Mesothelial cell of epicardium (in vitro differentiated cells): ENCODE measurements at regions not wholly inside any gene's neighbourhood (a gene's known extent, or its start where the extent isn't known, plus 50 kb on each side); places are given as distances from the start of the nearest gene placed in this dataset.

Experiments used
- DNase-seq, 2 experiments: peaks; one replicate each; pipeline ENCODE4 v3.0.0; 2021; ENCODE audit warnings: low spot score in 2 of 2; ENCODE audit not compliant: unreplicated experiment in 2 of 2
- H3K27ac Mint-ChIP-seq: 2 replicates; pipeline ENCODE4 v1.8.0; 2021; ENCODE audit warnings: mixed read lengths
- H3K27me3 Mint-ChIP-seq: 2 replicates; pipeline ENCODE4 v1.8.0; 2021; ENCODE audit warnings: low read depth, mixed read lengths
- H3K36me3 Mint-ChIP-seq: 2 replicates; pipeline ENCODE4 v1.8.0; 2021; ENCODE audit warnings: mixed read lengths
- H3K4me1 Mint-ChIP-seq: 2 replicates; pipeline ENCODE4 v1.8.0; 2021; ENCODE audit warnings: mixed read lengths
- H3K4me3 Mint-ChIP-seq: 2 replicates; pipeline ENCODE4 v1.8.0; 2021; ENCODE audit warnings: mild to moderate bottlenecking, moderate library complexity, mixed read lengths
- H3K9me3 Mint-ChIP-seq: 2 replicates; pipeline ENCODE4 v1.8.0; 2021; ENCODE audit warnings: mixed read lengths
- TF ChIP-seq, protein P1 (sequence below): fragments of 200-600 bp; sonication (generic); IDR thresholded peaks from one replicate; pipeline ENCODE4 v1.5.0; 2021; ENCODE audit warnings: antibody characterized with exemption; ENCODE audit not compliant: unreplicated experiment

DNA sequence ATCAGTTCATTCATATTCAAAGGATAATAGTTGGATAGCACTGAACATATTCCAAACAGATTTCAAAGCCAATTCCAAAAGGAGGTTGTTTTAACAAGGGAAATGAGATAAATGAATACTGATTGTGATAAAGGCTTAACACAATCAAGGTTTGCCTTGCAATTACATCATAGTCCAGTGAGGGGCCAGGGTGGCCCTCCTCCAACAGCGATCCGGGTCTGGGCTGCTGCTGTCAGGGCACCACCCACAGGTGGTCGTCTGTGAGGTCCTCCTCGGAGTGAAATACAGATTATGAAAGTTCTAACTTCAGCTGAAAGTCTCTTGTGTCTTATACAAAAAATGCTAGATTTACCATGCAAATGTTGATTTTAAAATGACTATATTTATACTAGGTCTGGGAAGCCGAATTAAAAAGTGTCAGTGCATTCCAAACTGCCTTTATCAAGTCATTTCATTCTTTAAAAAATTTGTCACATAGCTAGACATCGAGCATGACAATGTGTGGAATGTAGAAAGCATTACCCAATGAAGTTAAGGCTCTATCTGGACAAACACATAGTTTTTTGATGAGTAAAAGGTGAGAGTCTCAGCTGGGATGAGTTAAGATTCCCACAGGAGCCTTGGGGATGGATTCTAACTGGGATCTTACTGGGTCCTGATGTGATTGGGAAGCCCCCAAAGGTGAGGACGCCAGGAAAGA is 65.9 kb upstream of the SLC22A23 start:
- Mint-ChIP-seq H3K4me1 (peaks cover 64% of the 10 kb centered on the region), H3K27ac (no peak overlapping the region), H3K27me3 (no peaks in the 10 kb centered on the region), H3K36me3 (no peaks in the 10 kb centered on the region), H3K9me3 (no peaks in the 10 kb centered on the region), H3K4me3 (no peak overlapping the region)
- DNase-seq: no peak
- TF ChIP-seq, protein P1, sequence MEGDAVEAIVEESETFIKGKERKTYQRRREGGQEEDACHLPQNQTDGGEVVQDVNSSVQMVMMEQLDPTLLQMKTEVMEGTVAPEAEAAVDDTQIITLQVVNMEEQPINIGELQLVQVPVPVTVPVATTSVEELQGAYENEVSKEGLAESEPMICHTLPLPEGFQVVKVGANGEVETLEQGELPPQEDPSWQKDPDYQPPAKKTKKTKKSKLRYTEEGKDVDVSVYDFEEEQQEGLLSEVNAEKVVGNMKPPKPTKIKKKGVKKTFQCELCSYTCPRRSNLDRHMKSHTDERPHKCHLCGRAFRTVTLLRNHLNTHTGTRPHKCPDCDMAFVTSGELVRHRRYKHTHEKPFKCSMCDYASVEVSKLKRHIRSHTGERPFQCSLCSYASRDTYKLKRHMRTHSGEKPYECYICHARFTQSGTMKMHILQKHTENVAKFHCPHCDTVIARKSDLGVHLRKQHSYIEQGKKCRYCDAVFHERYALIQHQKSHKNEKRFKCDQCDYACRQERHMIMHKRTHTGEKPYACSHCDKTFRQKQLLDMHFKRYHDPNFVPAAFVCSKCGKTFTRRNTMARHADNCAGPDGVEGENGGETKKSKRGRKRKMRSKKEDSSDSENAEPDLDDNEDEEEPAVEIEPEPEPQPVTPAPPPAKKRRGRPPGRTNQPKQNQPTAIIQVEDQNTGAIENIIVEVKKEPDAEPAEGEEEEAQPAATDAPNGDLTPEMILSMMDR: no peak

DNA sequence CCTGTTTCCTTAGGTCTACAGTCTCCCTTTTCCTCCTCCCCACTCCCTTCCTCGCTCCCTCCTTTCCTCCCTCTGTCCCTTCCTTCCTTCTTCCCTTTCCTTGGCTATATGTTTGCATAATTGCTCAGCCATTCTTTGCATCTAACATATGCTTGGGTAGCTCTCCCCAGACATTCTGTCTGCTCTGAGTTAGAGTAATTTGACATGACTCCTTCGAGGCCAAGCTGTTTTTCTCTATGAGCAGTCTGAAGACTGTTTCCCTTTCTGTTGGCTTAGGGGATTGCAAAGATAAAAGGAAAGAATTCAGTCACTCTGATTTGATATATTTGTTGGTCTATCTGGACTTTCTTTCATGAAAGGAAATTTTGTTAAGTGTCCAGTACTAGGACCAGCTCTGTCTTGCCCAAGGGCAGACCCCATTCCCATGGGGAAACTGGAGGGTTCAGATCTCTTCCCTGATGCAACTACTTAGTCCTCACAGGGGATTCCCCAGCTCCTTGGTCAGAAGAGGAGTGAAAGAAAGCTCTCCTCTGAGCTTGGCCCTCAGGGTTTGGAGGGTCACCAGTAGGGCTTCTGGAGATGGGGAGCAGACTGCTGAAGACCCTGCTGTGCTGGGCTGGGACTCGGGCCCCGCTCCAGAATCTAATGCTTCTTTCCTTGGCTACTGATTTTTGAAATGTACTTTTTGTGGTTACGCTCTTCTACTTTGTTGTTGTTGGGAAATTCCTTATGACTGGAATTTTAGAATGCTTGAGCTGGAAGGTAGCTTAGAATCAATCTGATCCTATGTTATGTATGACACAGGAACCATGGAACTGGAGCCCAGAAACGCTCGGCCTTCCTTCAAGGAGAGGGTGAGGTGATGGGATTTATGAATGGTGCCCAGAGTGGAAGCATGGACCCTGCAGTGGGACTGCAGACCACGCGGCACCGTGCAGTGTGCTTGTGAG is 63.7 kb upstream of the SLC22A23 start:
- H3K9me3 Mint-ChIP-seq: no peaks in the 10 kb centered on the region
- no peak overlapping the region for H3K4me3 Mint-ChIP-seq
- H3K36me3 Mint-ChIP-seq: no peaks in the 10 kb centered on the region
- peaks cover 54% of the 10 kb centered on the region for H3K4me1 Mint-ChIP-seq
- no peak for DNase-seq
- H3K27ac Mint-ChIP-seq: peak overlapping the region; percentile 52
- H3K27me3 Mint-ChIP-seq: no peaks in the 10 kb centered on the region
- TF ChIP-seq, protein P1: no peak

DNA sequence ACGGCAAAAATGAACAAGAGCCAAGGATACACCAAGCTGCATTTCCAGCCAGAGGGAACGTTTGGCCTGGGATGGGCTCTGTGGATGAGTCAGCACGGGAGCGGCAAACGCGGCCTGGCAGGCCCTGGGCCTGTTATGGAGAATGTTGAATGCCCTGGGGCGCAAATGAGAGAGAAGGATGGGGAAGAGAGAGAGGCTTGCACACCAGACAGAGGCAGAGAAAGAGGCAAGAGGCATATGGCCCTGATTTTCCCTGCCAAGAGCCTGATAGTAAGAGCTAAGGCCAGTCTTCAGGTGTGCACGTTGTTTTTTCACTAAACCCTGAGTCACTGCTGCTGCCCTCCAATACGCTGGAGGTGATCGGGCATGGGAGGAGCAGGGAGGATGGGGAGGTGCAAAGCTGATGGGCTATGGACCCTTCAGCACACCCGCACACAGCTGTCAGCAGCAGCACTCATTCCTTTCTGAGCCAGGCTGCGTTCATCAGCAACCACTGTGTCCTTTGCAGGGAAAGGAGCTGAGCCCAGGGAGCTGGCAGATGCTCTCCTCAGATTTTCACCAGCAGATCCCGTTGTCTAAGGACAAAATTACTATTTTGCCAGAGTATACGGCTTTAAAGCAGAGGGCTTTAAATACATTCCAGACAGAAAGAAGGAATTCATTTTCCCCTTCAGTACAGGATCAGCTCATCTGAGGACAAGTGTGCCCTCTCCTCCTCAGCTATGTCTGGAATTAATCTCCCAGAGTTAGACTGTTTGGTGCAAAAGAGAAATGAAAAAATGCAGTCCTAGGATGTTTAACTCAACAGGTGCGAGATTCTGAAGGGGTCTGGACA is 61.7 kb upstream of the SLC22A23 start:
- peaks cover 46% of the 10 kb centered on the region for H3K4me1 Mint-ChIP-seq
- H3K27ac Mint-ChIP-seq: peak overlapping the region; percentile 67
- no peaks in the 10 kb centered on the region for H3K36me3 Mint-ChIP-seq
- no peaks in the 10 kb centered on the region for H3K9me3 Mint-ChIP-seq
- DNase-seq: no peak
- no peak overlapping the region for H3K4me3 Mint-ChIP-seq
- TF ChIP-seq, protein P1: no peak
- no peaks in the 10 kb centered on the region for H3K27me3 Mint-ChIP-seq

- Mint-ChIP-seq H3K4me3 (no peak overlapping the region), H3K36me3 (no peaks in the 10 kb centered on the region), H3K27ac (no peak overlapping the region), H3K4me1 (peaks cover 38% of the 10 kb centered on the region), H3K27me3 (no peaks in the 10 kb centered on the region), H3K9me3 (no peaks in the 10 kb centered on the region)
- TF ChIP-seq, protein P1: no peak
- no peak for DNase-seq
Measured at GRCh38 chr6:3517350-3517749, 60.5 kb upstream of the SLC22A23 start.

GRCh38 chr6:3516092-3516491 is 59.2 kb upstream of the SLC22A23 start:
- H3K4me1 Mint-ChIP-seq: peaks cover 37% of the 10 kb centered on the region

More at GRCh38 chr6:3516092-3516491, 59.2 kb upstream of the SLC22A23 start:
- no peak for DNase-seq
- H3K27me3 Mint-ChIP-seq: no peaks in the 10 kb centered on the region
- H3K36me3 Mint-ChIP-seq: no peaks in the 10 kb centered on the region
- no peak overlapping the region for H3K4me3 Mint-ChIP-seq
- H3K27ac Mint-ChIP-seq: no peak overlapping the region
- TF ChIP-seq, protein P1: no peak
- no peaks in the 10 kb centered on the region for H3K9me3 Mint-ChIP-seq
